GM12891 (cell line): ENCODE measurements at regions not wholly inside any gene's neighbourhood (a gene's known extent, or its start where the extent isn't known, plus 50 kb on each side); places are given as distances from the start of the nearest gene placed in this dataset.

Source experiments
- PAX5 ChIP-seq: IDR thresholded peaks from 2 replicates; pipeline ENCODE4 v1.6.1; 2011; ENCODE audit warnings: low read length, moderate library complexity, mild to moderate bottlenecking; ENCODE audit not compliant: insufficient read depth, severe bottlenecking
- POLR2A ChIP-seq: IDR thresholded peaks from 2 replicates; pipeline ENCODE4 v1.6.1; 2011; ENCODE audit warnings: low read depth, low read length, control low read depth
- POLR2AphosphoS5 ChIP-seq: IDR thresholded peaks from 2 replicates; pipeline ENCODE4 v1.6.1; 2011; ENCODE audit warnings: low read depth, low read length, control low read depth
- POU2F2 ChIP-seq: IDR thresholded peaks from 2 replicates; pipeline ENCODE4 v1.6.1; 2011; ENCODE audit warnings: low read depth, mild to moderate bottlenecking, control low read depth, low read length, moderate library complexity
- SPI1 ChIP-seq: IDR thresholded peaks from 2 replicates; pipeline ENCODE4 v1.6.1; 2011; ENCODE audit warnings: low read depth, low read length, control low read depth
- TAF1 ChIP-seq: IDR thresholded peaks from 2 replicates; pipeline ENCODE4 v1.6.1; 2011; ENCODE audit warnings: low read depth, low read length, control low read depth

- TF ChIP-seq POLR2AphosphoS5 (no peak), POLR2A (no peak), POU2F2 (no peak), TAF1 (no peak), PAX5 (no peak), SPI1 (no peak)
Measured at GRCh38 chr7:115447495-115447894, 525.6 kb downstream of the MDFIC start.
